Activated CD8-positive, alpha-beta memory T cell treated with anti-CD3 and anti-CD28 coated beads, Interleukin-2, amount 50 U/mL, for 24 hours (primary cell): ENCODE measurements at regions not wholly inside any gene's neighbourhood (a gene's known extent, or its start where the extent isn't known, plus 50 kb on each side); places are given as distances from the start of the nearest gene placed in this dataset.

Source experiments
- DNase-seq: peaks from one replicate; pipeline ENCODE4 v3.0.0-alpha.2; 2020; ENCODE audit errors: extremely low read depth

DNA sequence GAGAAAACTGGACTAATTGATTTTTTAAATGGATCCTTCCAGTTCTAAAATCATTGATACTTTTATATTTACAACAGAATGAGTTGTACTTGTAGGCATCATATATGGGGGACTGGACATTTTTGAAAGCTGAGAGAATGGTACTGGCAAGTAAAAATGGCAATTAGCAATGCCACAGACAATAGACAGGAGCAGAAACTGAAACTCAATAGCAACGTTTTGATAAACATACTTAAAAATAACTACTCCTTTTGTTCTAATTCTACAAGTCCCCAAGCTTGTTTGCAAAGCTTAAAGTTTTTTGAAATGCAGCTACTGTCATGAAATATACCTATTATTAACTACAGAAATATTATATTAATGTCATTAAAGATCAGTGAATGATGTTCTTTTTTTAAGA lies 52.8 kb upstream of the FBXL7 start:
- no peak for DNase-seq

- no peak for DNase-seq
These were observed 53.4 kb upstream of the FBXL7 start for GRCh38 chr5:15446552-15446951.

DNA sequence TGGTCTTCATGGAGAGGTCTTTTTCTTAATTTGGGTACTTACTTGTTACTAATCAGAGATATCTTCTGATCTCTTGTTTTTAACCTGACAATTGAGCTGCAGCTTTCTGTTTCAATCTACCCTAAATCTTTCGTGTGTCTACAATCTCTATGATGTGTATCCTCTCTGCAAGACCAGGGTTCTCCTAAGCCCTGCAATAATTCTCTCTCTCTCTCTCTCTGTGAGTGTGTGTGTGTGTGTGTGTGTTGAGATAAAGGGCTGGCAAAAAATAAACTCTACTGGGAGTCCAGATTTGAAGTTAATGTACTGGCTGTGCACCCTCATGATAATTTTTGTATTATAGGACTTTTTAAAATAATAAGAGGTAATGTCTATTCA lies 57.8 kb upstream of the FBXL7 start:
- DNase-seq: no peak

GRCh38 chr5:15441433-15442192 lies 58.4 kb upstream of the FBXL7 start:
- DNase-seq: no peak

DNA sequence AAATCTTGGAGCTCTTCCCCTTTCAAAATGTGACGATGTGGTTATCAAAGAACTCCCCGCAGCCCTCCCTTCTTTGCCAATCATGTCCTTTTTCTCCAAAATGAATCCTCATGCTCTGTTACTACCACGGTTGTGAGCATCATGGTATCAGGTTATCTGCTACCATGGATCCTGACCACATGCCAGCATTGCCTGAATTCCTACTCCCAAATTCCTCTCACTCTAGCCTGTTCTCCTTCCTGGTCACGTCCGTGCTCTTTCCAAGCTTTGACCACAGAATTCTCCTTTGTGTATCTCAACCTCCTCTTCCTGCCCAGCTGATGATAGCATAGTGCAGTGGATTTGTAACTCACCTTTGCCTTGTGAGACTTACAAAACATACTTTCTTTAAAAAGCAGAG lies 59.5 kb upstream of the FBXL7 start:
- DNase-seq: no peak

GRCh38 chr5:15439801-15440200 lies 60.2 kb upstream of the FBXL7 start:
- no peak for DNase-seq

DNA sequence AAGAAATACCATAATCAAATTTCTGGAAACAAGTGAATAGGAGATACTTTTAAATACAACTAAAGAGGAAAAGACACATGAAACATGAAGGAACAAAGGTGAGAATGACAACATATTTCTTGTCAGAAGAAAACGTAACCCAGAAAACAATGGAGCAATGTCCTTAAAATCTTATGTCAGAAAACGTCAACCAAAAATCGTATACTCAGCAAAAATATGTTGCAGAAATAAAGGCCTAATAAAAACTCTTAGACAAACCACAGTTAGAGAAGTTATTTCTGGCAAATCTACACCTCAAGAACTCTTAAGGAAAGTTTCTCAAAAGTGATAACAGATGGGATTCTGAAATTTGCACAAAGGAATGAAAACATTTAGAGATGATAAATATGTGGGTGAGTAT lies 66.3 kb upstream of the FBXL7 start:
- DNase-seq: no peak

DNA sequence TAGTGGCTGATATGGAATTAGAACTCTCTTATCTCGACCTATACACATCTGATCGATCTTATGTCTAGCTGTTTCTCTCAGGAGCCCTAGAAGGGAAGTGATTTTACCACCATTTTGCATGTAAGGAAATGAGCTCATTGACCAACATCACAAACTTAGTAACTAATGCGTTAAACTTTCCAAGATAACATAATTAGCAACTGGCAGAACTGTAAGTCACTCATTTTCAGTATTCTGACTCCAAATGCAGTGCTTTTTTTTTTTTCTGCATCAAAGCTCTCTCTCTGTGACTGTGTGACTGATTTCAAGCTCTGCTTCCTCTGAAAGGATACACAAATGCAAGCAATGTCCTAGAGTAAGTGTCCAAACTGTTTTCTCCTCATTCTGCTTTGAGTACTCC lies 68.1 kb upstream of the FBXL7 start:
- no peak for DNase-seq

- DNase-seq: no peak
These were observed 74.2 kb upstream of the FBXL7 start for GRCh38 chr5:15425766-15426165.

- no peak for DNase-seq
These were observed 75.2 kb upstream of the FBXL7 start for GRCh38 chr5:15424769-15425168.

DNA sequence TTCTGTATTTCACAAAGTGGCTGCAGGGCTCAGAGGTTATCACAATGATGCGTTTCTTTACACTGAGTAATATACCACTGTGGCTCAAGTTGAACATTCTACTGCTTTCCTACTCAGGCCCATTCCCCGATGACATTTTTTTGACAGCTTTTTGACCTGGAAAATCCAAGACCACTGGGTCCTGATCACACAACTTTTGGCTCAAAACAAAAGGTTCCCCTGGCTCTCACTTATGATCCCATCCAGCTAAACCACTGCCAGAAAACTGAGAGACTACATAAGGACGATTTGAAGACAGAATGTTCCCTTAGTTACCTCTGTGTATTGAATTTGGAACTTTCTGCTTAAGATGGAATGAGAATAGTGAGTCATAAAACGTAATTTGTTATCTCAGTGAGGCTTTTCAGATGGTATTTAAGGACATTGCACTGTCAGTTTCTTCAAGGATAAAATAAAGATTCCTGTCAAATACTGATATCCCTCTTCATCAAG lies 78.0 kb upstream of the FBXL7 start:
- no peak for DNase-seq

DNA sequence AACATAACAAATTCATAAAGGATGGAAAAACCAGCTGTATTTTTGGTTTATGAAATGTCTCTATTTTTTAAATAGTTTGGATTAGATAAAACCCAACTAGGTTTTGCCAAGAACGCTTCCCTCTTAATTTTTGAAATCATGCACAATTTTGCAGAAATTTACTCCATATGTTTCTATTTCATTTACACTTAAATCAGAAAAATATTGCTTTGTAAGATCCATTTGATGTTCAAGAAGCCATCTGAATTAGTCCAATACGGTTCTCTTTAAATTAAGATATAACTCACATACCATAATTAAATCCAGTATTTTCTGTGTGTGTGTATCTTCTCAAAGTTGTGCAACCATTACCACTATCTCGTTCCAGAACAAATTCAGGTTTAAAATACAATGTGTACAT lies 78.6 kb upstream of the FBXL7 start:
- DNase-seq: no peak

DNA sequence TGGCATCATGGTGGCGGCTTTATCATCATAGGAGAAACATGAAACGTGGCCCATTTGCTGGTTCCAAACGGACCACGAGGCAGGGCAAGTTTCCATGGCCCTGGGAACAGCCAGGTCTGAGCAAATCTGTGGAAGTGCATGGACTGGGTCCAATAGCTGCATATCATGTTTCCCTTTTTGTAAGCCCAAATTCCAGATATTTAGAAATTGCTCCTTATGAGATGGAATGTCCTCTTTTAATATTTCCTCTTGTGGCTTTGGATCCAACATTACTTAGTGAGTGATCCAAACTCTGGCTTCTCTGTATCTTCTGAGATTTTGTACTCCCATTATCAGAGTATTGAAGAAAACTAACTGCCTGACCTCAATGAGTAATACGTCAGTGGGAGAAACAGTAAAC lies 79.8 kb upstream of the FBXL7 start:
- DNase-seq: no peak

GRCh38 chr5:15417156-15417555 lies 82.8 kb upstream of the FBXL7 start:
- DNase-seq: no peak

- no peak for DNase-seq
These were observed 93.5 kb upstream of the FBXL7 start for GRCh38 chr5:15406478-15406877.

GRCh38 chr5:15393146-15393545 lies 106.8 kb upstream of the FBXL7 start:
- DNase-seq: no peak

GRCh38 chr5:15391704-15392397 lies 108.1 kb upstream of the FBXL7 start:
- DNase-seq: no peak

GRCh38 chr5:15388866-15389265 lies 111.1 kb upstream of the FBXL7 start:
- no peak for DNase-seq

DNA sequence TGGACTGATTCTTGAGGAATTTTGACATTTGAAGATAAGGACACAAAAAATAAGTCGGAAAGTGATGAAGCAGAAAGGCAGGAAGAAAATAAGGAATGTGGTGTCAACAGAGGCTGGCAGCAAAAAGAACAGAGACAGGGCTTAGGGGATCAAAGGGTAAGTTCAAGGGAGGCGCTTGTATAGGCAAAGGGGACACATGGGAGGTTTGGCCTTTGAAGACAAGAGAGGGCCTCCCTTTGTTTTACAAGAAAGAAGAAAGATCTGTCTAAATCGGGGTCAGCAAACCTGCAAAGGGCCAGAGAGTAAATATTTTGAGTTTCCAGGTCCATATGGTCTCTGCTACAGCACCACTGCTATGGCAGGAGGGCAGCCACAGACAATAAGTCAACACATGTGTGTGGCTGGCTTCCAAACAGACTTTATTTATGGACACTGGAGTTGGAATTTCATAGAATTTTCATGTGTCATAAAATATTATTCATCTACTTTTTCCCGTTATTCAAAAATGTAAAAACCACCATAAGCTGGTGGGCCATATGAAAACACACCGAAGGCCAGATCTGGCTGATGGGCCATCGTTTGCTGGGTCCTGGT lies 112.0 kb upstream of the FBXL7 start:
- DNase-seq: no peak

DNA sequence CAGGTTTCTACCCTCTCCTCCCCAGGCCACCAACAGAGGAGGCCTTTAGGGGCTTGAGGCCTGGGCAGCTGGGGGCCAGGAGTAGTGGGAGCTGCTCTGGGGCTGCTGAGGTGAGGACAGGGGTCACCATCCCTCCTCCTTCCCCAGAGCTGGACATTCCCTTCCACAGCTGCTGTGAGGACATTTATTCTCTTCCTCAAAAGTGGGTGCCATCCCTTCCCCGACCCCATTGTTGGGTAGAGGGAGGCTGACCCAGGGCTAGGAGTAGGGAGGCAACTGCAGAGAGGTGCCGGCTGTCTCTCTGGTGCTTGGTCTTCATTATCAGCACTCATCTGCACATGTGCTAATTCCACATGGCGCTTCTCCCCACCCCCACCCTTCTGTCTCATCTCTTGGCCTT lies 113.9 kb upstream of the FBXL7 start:
- DNase-seq: no peak

DNA sequence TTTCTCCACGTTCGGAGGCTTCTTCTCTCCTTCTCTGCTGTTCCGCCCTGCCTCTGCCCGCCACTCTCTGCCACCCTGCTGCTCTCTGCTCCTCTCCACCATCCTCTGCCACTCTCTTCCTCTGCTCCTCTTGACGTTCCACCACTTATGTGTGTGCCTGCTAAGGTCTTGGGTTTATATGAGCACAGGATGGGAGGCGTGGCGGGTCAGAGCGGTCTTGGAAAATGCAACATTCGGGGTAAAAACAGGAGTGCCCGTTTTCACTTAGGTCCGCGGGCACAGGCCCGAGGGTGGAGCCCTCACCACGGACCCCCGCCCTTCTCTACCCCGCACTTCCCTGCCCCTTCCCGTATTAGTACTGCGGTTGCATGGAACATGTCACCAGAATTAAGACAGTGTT lies 114.4 kb upstream of the FBXL7 start:
- no peak for DNase-seq

DNA sequence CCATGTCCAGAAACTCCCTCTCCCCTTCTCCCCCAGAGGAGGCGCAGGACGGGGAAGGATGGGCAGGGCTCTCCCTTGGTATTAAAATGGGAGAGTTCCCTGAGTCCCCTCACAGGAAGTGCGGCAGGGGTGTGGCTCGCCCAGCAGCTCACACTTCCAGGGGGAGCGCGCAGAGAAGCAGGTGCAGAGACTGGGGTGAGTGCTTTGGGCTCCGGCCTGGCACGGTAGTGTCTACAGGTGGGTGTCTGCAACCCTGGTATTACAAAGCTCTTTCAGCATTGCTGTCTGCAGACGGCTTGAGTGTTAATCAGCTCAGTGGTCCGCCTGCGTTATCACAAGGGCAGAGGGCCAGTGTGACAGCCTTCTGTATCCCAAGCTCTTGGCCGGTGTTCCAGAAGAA lies 114.9 kb upstream of the FBXL7 start:
- DNase-seq: no peak

DNA sequence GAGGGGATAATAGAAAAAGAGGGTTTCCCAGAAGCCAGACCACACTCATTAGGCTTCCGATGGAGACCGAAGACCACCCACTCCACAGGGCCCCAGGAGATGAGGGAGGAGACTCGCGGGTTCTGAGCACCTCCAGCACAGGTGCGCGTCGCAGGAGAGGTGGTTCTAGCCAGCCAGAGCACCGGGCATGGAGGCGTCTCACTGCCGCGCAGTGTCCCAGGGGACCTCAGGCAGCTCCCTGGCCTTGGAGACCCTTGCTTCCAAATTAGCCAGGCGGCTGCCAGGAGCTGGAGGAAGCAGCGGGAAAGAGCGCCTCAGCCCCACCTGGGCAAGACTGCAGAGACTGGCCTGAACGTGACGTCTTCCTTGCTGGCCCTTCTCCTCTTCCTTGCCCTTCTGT lies 115.4 kb upstream of the FBXL7 start:
- DNase-seq: no peak
